Germinal center (tissue), 1 donor: ENCODE measurements at regions not wholly inside any gene's neighbourhood (a gene's known extent, or its start where the extent isn't known, plus 50 kb on each side); places are given as distances from the start of the nearest gene placed in this dataset.

Source experiments
- DNase-seq: peaks from one replicate; pipeline ENCODE4 v3.0.0; 2012; ENCODE audit warnings: mixed read lengths, low spot score

DNA sequence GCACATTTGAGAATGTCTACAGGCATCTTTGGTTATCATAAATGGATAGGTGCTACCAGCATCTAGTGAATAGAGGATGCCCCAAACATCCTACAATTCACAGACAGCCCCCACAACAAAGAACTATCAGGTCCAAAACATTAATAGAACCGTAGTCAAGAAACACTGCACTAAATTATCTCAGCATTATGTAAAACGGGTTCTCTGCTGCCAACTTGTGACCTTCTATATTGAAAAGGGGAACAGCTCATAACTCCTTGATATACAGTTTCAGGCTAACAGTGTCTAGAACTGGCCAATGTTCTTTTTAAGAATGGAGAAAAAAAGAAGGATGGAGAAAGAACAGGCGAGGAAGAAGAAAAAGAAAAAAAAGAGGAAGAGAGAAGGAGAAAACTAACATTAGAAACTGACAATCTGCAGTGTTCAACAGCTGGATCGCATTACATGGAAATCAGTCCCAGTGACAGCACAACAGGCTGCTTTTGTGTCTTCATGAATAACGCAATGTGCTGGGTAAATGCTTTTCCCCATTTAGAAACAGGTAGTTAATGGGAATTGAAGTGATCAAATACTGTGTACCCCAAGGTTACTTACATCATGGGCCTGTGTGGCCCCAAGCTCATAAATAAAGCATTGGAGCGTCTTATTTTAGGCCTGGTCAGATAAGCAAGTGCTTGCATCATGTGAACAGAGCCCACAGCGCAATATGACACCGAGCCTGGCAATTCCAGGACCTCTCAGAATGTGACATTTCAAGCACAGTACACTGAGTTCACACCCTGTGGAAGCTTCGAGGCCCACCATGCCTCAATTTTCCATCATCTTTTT lies 339.5 kb downstream of the DHX15 start:
- DNase-seq, result no peak

DNA sequence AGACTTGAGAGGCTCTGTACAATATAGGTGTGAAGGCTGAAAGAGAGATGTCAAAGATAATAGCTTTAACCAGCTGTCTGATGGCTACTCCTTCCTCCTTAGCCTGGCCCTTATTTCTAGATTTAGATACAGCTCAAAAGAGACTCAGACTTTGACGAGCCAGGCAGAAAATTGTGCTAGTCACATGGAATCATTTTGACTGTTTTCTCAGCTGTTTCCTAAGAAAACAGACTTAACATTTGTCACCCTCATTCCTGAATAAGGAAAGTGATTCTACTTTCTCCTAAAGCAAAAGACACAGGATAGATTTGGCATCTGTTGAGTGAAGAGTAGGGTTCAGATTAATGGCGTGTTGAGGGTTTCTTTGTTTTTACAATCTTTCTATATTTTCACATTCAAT lies 340.7 kb downstream of the DHX15 start:
- no peak for DNase-seq

DNA sequence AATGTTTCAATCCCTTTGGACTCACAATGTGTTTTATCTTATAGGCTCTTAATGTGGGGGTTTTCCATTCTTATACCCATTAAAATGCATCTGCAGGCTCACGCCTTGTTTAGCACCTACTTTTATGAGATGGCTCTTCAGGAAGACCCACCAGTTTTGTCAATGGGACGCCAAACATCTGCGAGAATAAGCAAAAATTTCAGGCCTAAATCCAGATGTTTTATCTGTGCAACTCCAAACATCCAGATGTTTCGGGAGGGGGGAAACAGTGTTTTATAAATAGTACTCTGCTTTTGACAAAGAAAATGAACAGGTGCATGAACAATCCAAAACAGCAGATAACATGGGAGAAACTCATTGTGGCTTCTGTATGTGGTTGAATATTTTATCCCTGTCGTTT lies 342.8 kb downstream of the DHX15 start:
- no peak for DNase-seq

GRCh38 chr4:24240655-24241054 lies 343.7 kb downstream of the DHX15 start:
- DNase-seq, result no peak

DNA sequence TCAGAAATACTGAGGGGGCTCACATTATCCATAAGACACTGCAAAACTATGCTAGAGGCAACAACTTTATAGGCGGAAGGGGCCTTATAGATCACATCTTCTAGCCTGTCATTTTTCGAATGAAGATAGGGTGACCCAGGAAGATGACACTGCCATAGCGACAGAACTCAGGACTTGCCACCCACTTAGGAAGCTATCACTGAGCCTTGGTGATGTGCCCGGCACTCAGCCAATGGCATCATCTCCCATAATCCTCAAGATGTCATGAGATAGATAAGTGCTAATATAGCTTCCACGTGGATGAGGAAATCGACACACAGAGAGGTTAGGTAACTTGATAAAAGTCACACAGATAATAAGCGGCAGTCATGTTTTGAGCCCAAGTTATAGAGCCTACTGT lies 346.6 kb downstream of the DHX15 start:
- DNase-seq, result no peak

GRCh38 chr4:24236532-24236931 lies 346.7 kb upstream of the PPARGC1A start:
- DNase-seq, result no peak

GRCh38 chr4:24236120-24236519 lies 346.3 kb upstream of the PPARGC1A start:
- DNase-seq, result no peak

DNA sequence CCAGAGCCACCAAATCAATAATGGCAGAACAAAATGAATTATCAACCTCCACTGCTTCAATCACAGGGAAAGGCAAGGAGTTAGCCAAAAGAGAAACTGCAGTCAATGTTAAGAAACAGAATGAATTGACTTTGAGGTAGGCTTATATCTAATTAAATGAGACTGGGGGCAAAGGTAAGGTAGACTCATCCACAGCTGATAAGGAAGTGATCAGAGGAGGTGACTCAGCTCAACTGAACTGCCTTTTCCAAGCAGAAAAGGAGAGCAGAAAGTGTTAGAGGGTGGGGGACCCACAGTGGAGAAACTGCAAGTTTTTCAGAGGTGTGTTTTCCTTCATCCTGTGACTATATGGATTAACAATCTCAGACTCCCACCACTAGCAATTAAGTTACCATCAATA lies 345.8 kb upstream of the PPARGC1A start:
- DNase-seq, result no peak

GRCh38 chr4:24234288-24234848 lies 344.5 kb upstream of the PPARGC1A start:
- DNase-seq, result no peak

- no peak for DNase-seq
Observed at GRCh38 chr4:24230955-24231354, 341.1 kb upstream of the PPARGC1A start.

GRCh38 chr4:24229978-24230377 lies 340.1 kb upstream of the PPARGC1A start:
- no peak for DNase-seq

- DNase-seq, result no peak
Observed at GRCh38 chr4:24228692-24229091, 338.8 kb upstream of the PPARGC1A start.

DNA sequence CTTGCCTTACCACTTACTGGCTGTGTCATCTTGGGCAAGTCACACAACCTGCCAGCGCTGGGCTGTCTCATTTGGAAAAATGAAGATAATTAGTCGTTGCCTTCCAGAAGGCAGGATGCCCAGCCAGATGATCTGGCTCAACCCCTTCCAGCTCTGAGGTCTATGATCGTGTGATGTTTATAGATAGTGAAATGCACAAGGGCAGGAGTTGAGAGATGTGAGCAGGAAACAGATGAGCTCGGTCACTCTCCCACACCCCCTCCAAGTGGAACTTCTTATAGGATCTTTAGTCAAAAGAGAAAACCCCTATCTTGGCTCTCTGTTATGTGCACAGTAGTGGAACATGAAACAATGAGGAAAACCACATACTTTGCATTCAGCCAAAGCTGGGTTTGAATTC lies 336.8 kb upstream of the PPARGC1A start:
- DNase-seq, result no peak

GRCh38 chr4:24226023-24226422 lies 336.2 kb upstream of the PPARGC1A start:
- no peak for DNase-seq

- no peak for DNase-seq
Observed at GRCh38 chr4:24224446-24224845, 334.6 kb upstream of the PPARGC1A start.

DNA sequence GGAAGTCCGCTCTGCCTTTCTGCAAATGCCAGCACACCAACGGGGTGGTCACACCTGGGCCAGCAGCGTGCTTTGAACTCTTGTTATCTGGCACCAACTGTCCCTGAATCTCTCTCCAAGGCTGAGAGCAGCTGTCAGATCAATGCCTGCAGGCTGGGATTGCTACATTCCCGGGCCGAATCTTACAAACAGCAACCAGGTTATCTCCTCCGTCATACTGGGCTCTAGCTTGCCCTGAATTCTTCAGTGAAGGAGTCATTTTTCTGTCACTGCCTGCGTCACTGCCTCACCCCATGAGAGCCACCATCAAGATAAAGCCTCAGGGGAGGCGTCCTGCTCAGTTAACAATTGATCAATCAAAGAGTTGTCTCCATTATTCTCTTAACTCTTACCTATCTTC lies 329.4 kb upstream of the PPARGC1A start:
- DNase-seq, result no peak

DNA sequence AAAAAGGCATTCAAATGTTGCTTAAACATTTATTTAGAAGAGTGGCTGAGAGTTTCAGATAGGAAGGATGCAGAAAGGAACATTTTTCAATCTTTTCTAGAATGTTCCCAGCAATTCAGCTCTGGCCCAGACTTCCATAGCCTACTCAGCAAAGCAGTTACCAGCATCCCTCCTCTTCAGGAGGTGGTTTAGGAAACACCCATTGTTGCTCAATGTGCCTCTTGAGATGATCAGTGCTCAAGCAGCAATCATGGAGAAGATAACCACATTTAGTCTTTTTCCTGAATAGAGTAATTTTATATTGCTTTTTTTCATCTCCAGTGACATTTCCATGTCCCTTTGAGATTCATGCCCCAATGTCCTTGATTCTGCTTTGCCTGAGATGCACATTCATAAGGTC lies 328.7 kb upstream of the PPARGC1A start:
- DNase-seq, result no peak

DNA sequence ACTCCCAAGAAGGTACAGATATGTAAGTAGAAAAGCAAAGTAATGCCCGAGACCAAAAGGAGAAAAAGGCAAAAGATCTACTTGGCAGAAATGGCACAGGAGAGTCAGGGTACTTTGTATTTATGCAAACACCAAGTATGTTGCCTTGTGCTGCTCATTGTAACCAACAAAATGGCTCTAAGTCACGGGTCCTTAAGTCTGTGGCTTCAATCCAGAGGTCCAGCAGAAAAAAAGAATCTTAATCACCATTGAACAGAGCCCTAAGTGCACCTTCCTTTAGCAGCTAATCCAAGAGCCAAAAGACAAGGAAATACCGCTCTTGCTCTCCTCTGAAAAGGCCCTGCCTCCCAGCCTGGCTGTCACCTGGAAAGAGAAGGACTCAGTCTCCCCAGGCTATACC lies 324.9 kb upstream of the PPARGC1A start:
- DNase-seq, result no peak

- DNase-seq, result no peak
Observed at GRCh38 chr4:24213961-24214360, 324.1 kb upstream of the PPARGC1A start.

GRCh38 chr4:24212642-24213041 lies 322.8 kb upstream of the PPARGC1A start:
- no peak for DNase-seq

- DNase-seq, result no peak
Observed at GRCh38 chr4:24211856-24212255, 322.0 kb upstream of the PPARGC1A start.

DNA sequence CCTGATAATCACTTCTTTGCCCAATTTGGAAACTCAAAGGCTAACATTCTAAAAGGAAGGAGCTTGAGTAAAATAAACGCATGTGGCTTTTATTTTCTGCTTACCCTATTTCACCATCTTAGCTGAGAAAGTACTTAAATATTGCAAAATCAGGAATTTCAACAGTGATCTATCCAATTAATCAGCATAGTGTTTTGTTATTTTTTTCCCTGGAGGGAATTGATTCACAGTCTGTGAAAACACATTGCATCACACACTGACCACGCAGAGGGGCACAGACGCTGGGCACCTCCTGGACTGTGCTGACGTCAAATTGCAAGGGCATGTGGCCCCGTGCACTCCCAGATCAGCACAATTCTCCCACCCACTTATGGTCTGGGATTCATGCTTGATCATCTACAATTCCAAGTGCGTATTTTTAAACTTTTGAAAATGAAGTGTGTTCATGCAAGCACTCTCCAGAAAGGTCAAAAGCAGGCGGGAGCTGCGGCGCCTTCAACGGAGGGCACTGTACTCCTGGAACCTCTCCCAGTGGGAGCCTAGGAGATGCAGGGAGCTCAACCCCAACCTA lies 320.6 kb upstream of the PPARGC1A start:
- no peak for DNase-seq

- no peak for DNase-seq
Observed at GRCh38 chr4:24209906-24210305, 320.1 kb upstream of the PPARGC1A start.

DNA sequence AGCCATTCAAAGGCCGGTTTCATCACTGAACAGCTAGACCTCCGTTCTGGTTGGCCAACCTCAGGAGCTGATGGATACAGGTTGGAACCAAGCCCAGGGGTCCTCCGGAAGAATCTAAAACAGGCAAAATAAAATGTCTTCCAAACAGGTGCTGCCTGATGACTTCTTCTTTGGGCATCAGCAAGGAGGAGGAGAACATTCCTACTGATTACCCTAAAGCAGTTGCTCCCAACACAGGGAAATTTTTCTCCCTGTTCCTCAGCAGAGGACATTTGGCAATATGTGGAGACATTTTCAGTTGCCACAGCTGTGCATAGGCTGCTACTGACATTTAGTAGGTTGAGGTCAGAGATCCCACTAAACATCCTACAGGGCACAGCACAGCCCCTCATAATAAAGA lies 319.3 kb upstream of the PPARGC1A start:
- no peak for DNase-seq
